Neutrophil (primary cell): ENCODE measurements at regions not wholly inside any gene's neighbourhood (a gene's known extent, or its start where the extent isn't known, plus 50 kb on each side); places are given as distances from the start of the nearest gene placed in this dataset.

Experiments used
- H3K27ac ChIP-seq: fragments of 200-600 bp; sonication (generic); 2 replicates; pipeline ENCODE4 v1.5.1; 2016; ENCODE audit warnings: mild to moderate bottlenecking, moderate library complexity
- H3K27me3 ChIP-seq: fragments of 200-600 bp; sonication (generic); 2 replicates; pipeline ENCODE4 v1.6.0; 2016; ENCODE audit warnings: mild to moderate bottlenecking
- H3K36me3 ChIP-seq: fragments of 200-600 bp; sonication (generic); 2 replicates; pipeline ENCODE4 v1.5.1; 2017
- H3K4me1 ChIP-seq, 2 experiments: fragments of 200-600 bp in 1 of 2; sonication (generic) in 1 of 2; 1 replicate in 1 of 2; 2 replicates in 1 of 2; pipeline versions ENCODE4 v1.5.1 to v1.6.1; 2013 to 2016; ENCODE audit warnings: low read depth in 1 of 2, low read length in 1 of 2, mild to moderate bottlenecking in 1 of 2, moderate library complexity in 1 of 2; ENCODE audit not compliant: control insufficient read depth in 1 of 2, insufficient read depth in 1 of 2
- H3K4me3 ChIP-seq, 2 experiments: fragments of 200-600 bp in 1 of 2; sonication (generic) in 1 of 2; 1 replicate in 1 of 2; 2 replicates in 1 of 2; pipeline ENCODE4 v1.5.1; 2013 to 2016; ENCODE audit warnings: low read depth in 1 of 2, low read length in 1 of 2, mild to moderate bottlenecking in 1 of 2, moderate library complexity in 1 of 2
- H3K9me3 ChIP-seq: fragments of 200-600 bp; sonication (generic); 2 replicates; pipeline ENCODE4 v1.5.1; 2016
- TF ChIP-seq, protein P1 (sequence below): fragments of 200-600 bp; sonication (generic); IDR thresholded peaks from 2 replicates; pipeline ENCODE4 v1.5.1; 2016; ENCODE audit warnings: antibody characterized with exemption

DNA sequence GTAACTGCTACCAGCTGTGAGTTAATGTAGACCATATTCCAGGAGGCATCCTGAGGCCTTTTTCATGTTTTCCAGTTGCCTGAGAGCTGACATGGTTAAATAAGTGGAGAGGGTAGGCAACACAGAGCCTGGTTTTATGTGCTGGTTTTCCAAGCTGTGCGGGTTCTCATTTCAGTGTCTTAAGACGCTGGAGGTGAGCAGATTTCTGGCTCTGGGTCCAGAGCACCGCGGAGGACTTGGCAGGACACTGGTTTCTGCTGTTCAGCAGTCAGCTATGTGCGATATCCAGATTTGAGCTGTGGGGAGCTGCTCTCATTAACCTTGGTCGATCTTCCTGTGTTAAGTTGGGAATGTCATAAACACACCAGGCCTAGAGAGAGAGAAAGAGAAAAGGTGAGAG is 680.8 kb downstream of the BCL11B start:
- Histone ChIP-seq H3K27me3 (no peaks in the 10 kb centered on the region), H3K36me3 (no peaks in the 10 kb centered on the region), H3K4me3 (no peak overlapping the region), H3K4me1 (no peaks in the 10 kb centered on the region), H3K9me3 (no peaks in the 10 kb centered on the region), H3K27ac (no peak overlapping the region)
- TF ChIP-seq, protein P1, sequence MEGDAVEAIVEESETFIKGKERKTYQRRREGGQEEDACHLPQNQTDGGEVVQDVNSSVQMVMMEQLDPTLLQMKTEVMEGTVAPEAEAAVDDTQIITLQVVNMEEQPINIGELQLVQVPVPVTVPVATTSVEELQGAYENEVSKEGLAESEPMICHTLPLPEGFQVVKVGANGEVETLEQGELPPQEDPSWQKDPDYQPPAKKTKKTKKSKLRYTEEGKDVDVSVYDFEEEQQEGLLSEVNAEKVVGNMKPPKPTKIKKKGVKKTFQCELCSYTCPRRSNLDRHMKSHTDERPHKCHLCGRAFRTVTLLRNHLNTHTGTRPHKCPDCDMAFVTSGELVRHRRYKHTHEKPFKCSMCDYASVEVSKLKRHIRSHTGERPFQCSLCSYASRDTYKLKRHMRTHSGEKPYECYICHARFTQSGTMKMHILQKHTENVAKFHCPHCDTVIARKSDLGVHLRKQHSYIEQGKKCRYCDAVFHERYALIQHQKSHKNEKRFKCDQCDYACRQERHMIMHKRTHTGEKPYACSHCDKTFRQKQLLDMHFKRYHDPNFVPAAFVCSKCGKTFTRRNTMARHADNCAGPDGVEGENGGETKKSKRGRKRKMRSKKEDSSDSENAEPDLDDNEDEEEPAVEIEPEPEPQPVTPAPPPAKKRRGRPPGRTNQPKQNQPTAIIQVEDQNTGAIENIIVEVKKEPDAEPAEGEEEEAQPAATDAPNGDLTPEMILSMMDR: no peak

DNA sequence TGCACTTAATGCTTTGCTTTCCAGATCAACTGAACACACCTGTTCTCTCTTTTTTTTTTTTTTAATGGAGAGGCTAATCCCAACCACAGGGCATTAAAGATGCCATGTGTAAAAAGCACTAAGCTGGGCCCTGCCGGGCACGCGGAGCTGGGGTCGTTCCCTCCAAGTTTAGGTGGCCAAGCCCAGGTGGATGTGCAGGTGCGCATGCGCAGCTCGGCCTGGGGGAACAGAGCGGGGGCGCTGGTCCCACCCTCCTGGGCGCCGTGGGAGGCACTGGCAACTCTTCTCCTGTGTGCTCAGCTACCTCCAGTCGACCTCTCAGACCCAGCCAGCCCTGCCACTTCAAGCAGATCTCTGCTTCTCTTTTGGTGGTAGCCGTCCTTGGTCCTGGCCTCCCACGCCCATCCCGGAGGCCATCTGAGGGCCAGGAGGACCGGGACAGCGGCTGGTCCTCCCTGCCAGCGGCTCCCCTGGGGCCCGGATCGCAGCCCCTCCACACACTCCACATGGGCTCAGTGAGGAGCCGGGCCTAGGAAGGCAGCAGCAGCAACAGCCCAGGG is 679.3 kb downstream of the BCL11B start:
- Histone ChIP-seq H3K9me3 (no peaks in the 10 kb centered on the region), H3K4me3 (no peak overlapping the region), H3K27ac (no peak overlapping the region), H3K36me3 (no peaks in the 10 kb centered on the region), H3K27me3 (no peaks in the 10 kb centered on the region), H3K4me1 (no peaks in the 10 kb centered on the region)
- TF ChIP-seq, protein P1: no peak

DNA sequence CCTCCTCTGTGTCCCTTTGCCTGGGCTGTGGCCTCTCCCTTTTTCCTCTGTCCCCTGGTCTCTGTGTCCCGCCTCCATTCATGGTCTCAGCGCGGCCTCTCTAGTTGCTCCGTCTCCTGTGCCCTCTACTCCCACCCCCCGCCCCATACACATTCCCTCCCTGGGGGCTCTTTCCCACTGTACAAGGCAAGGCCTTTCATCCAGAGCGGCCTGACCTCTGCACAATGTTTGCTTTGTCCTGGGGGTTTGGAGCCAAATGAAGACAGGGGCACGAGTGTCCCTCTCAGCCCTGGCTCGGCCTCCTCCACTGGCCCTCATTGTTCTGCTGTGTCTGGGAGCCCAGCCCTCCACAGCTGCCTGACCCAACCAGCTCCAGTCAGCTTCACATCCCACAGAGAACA is 678.6 kb downstream of the BCL11B start:
- H3K9me3 ChIP-seq: no peaks in the 10 kb centered on the region
- TF ChIP-seq, protein P1: no peak
- no peaks in the 10 kb centered on the region for H3K27me3 ChIP-seq
- no peaks in the 10 kb centered on the region for H3K4me1 ChIP-seq
- no peaks in the 10 kb centered on the region for H3K36me3 ChIP-seq
- no peak overlapping the region for H3K4me3 ChIP-seq
- no peak overlapping the region for H3K27ac ChIP-seq

DNA sequence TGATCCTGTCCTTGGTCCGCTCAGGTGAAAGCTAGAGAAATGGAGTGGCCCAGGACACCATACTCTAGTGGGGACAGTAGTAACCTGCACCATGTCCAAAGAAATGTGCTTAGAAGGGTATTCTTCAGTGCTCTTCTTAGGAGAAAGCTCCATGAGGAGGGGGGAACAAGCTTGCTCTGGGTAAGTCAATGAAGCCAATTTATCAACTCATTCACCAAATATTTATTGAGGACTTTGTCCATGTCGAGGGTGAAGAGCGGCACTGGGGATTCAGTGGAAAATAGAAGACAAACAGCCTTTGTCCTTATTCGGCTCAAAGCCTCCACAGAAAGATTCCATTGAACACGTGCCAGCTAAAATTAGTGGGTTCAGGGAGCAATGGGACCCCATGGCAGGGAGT is 677.8 kb downstream of the BCL11B start:
- Histone ChIP-seq H3K4me3 (no peak overlapping the region), H3K27ac (no peak overlapping the region), H3K4me1 (no peaks in the 10 kb centered on the region), H3K9me3 (no peaks in the 10 kb centered on the region), H3K27me3 (no peaks in the 10 kb centered on the region), H3K36me3 (no peaks in the 10 kb centered on the region)
- TF ChIP-seq, protein P1: no peak

DNA sequence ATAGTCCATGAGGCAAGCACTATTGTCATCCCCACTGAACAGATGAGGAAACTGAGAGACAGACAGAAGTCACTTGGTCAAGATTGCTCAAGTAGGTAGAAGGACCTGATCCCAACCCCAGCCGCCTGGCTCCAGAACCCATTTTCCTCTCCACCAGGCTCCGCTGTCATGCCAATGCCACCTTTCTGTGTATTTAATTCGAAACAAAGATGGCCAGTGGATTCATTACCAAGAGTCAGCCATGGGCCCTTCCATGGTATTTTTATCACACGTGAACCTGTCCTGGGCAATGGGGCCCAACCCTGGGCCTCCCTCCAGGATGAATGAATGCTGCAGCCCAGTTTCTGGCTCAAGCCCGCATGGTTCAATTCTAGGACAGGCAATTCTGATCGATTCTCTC is 673.4 kb downstream of the BCL11B start:
- H3K36me3 ChIP-seq: no peaks in the 10 kb centered on the region
- no peaks in the 10 kb centered on the region for H3K9me3 ChIP-seq
- TF ChIP-seq, protein P1: no peak
- no peak overlapping the region for H3K27ac ChIP-seq
- no peaks in the 10 kb centered on the region for H3K4me1 ChIP-seq
- H3K4me3 ChIP-seq: no peak overlapping the region
- no peaks in the 10 kb centered on the region for H3K27me3 ChIP-seq

DNA sequence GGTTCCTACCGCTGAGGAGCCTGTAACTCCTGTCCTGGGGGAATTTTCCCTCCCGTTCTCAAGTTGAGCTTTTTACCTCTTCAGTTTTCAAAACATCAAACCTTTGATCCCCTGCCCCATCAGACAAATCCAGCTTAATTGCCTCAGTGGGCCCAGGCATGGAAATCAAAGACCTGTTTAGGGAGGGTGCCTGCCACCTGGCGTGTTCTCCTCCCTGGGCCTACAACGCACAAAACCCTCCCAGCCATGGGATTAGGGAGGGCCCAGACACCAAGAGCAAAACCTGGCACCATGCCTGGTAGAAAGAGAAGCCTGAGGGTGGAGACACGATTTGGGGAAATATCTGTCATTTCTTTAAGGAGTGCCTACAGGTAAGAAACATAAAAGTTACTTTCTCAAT is 672.9 kb downstream of the BCL11B start:
- TF ChIP-seq, protein P1: no peak
- Histone ChIP-seq H3K36me3 (no peaks in the 10 kb centered on the region), H3K9me3 (no peaks in the 10 kb centered on the region), H3K27ac (no peak overlapping the region), H3K4me3 (no peak overlapping the region), H3K4me1 (no peaks in the 10 kb centered on the region), H3K27me3 (no peaks in the 10 kb centered on the region)
